SU-DHL-6 (cell line): ENCODE measurements at regions not wholly inside any gene's neighbourhood (a gene's known extent, or its start where the extent isn't known, plus 50 kb on each side); places are given as distances from the start of the nearest gene placed in this dataset.

Experiments
- EZH2phosphoT487 ChIP-seq: fragments of 200-600 bp; sonication (generic), shearing (Covaris generic); conservative IDR thresholded peaks from 2 replicates; pipeline ENCODE4 v1.6.1; 2018; ENCODE audit warnings: mild to moderate bottlenecking, antibody characterized with exemption, low read length, moderate library complexity, mixed read lengths
- TF ChIP-seq, protein P1 (sequence below): fragments of 200-600 bp; sonication (generic); IDR thresholded peaks from one replicate; pipeline ENCODE4 v1.5.1; 2017; ENCODE audit warnings: antibody characterized with exemption, mild to moderate bottlenecking, low read length, moderate library complexity; ENCODE audit not compliant: insufficient read depth, poor library complexity, severe bottlenecking

- TF ChIP-seq, protein P1, sequence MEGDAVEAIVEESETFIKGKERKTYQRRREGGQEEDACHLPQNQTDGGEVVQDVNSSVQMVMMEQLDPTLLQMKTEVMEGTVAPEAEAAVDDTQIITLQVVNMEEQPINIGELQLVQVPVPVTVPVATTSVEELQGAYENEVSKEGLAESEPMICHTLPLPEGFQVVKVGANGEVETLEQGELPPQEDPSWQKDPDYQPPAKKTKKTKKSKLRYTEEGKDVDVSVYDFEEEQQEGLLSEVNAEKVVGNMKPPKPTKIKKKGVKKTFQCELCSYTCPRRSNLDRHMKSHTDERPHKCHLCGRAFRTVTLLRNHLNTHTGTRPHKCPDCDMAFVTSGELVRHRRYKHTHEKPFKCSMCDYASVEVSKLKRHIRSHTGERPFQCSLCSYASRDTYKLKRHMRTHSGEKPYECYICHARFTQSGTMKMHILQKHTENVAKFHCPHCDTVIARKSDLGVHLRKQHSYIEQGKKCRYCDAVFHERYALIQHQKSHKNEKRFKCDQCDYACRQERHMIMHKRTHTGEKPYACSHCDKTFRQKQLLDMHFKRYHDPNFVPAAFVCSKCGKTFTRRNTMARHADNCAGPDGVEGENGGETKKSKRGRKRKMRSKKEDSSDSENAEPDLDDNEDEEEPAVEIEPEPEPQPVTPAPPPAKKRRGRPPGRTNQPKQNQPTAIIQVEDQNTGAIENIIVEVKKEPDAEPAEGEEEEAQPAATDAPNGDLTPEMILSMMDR = no peak
- no peak for TF ChIP-seq EZH2phosphoT487
Observed at GRCh38 chr13:85379433-85379832, 419.8 kb downstream of the SLITRK6 start.
